Trophoblast cell (in vitro differentiated cells and primary cell): ENCODE measurements at regions not wholly inside any gene's neighbourhood (a gene's known extent, or its start where the extent isn't known, plus 50 kb on each side); places are given as distances from the start of the nearest gene placed in this dataset.

Experiments
- DNase-seq, 2 donors: peaks; one replicate each; pipeline ENCODE4 v3.0.0-alpha.2; 2016
- H2AFZ ChIP-seq: 2 replicates; pipeline ENCODE4 v1.6.1; 2013; ENCODE audit warnings: low read length, moderate library complexity, mild to moderate bottlenecking; ENCODE audit not compliant: insufficient read depth, poor library complexity
- H2AK5ac ChIP-seq: 2 replicates; pipeline ENCODE4 v1.6.1; 2013; ENCODE audit warnings: mild to moderate bottlenecking, low read length
- H2BK120ac ChIP-seq: 2 replicates; pipeline ENCODE4 v1.6.1; 2013; ENCODE audit warnings: low read length, mild to moderate bottlenecking, moderate library complexity; ENCODE audit not compliant: insufficient read depth, poor library complexity
- H2BK12ac ChIP-seq: 2 replicates; pipeline ENCODE4 v1.6.1; 2013; ENCODE audit warnings: mild to moderate bottlenecking, low read length, moderate library complexity
- H2BK5ac ChIP-seq: 2 replicates; pipeline ENCODE4 v1.6.1; 2013; ENCODE audit warnings: low read length, low read depth, moderate library complexity, mild to moderate bottlenecking; ENCODE audit not compliant: poor library complexity
- H3K14ac ChIP-seq: 2 replicates; pipeline ENCODE4 v1.6.1; 2013; ENCODE audit warnings: mild to moderate bottlenecking, low read length
- H3K18ac ChIP-seq: 2 replicates; pipeline ENCODE4 v1.6.1; 2013; ENCODE audit warnings: mild to moderate bottlenecking, low read length
- H3K23ac ChIP-seq: 2 replicates; pipeline ENCODE4 v1.6.1; 2013; ENCODE audit warnings: low read length
- H3K27ac ChIP-seq: 2 replicates; pipeline ENCODE4 v1.5.1; 2013; ENCODE audit warnings: low read depth, mild to moderate bottlenecking, inconsistent platforms, low read length, moderate library complexity
- H3K27me3 ChIP-seq: 2 replicates; pipeline ENCODE4 v1.6.1; 2013; ENCODE audit warnings: inconsistent platforms, mild to moderate bottlenecking, low read length, moderate library complexity; ENCODE audit not compliant: insufficient read depth
- H3K36me3 ChIP-seq, 2 experiments: 1 replicate in 1 of 2; 2 replicates in 1 of 2; pipeline ENCODE4 v1.6.1; 2013; ENCODE audit warnings: low read length in 2 of 2, mild to moderate bottlenecking in 2 of 2, moderate library complexity in 1 of 2; ENCODE audit not compliant: insufficient read depth in 2 of 2, control insufficient read depth in 1 of 2
- H3K4ac ChIP-seq: 2 replicates; pipeline ENCODE4 v1.6.1; 2013; ENCODE audit warnings: low read depth, mild to moderate bottlenecking, low read length, moderate library complexity
- H3K4me1 ChIP-seq, 2 experiments: 1 replicate in 1 of 2; 2 replicates in 1 of 2; pipeline ENCODE4 v1.6.1; 2013; ENCODE audit warnings: low read length in 2 of 2, mild to moderate bottlenecking in 2 of 2, moderate library complexity in 1 of 2; ENCODE audit not compliant: insufficient read depth in 2 of 2, control insufficient read depth in 1 of 2
- H3K4me2 ChIP-seq: 2 replicates; pipeline ENCODE4 v1.6.1; 2013; ENCODE audit warnings: inconsistent platforms, mild to moderate bottlenecking, low read length, moderate library complexity
- H3K4me3 ChIP-seq: 2 replicates; pipeline ENCODE4 v1.5.1; 2013; ENCODE audit warnings: mild to moderate bottlenecking, low read depth, low read length, inconsistent platforms
- H3K79me1 ChIP-seq: one replicate; pipeline ENCODE4 v1.6.1; 2013; ENCODE audit warnings: low read length
- H3K79me2 ChIP-seq: 2 replicates; pipeline ENCODE4 v1.6.1; 2013; ENCODE audit warnings: low read length, mild to moderate bottlenecking; ENCODE audit not compliant: control insufficient read depth, insufficient read depth, poor library complexity
- H3K9ac ChIP-seq: 2 replicates; pipeline ENCODE4 v1.6.1; 2013; ENCODE audit warnings: mild to moderate bottlenecking, low read length
- H3K9me3 ChIP-seq: 2 replicates; pipeline ENCODE4 v1.6.1; 2013; ENCODE audit warnings: low read depth, mild to moderate bottlenecking, control low read depth, inconsistent platforms, low read length; ENCODE audit not compliant: insufficient read depth
- H4K12ac ChIP-seq: 2 replicates; pipeline ENCODE4 v1.6.1; 2013; ENCODE audit warnings: low read depth, mild to moderate bottlenecking, low read length, moderate library complexity
- H4K8ac ChIP-seq: 2 replicates; pipeline ENCODE4 v1.6.1; 2013; ENCODE audit warnings: low read depth, mild to moderate bottlenecking, low read length, moderate library complexity
- H4K91ac ChIP-seq: one replicate; pipeline ENCODE4 v1.6.1; 2013; ENCODE audit warnings: low read depth, mild to moderate bottlenecking, low read length, moderate library complexity
- WGBS: extraction: QIAGEN DNeasy Blood & Tissue Kit; methylation state at CpG from one replicate; pipeline ENCODE4 v1.1.7; 2013; ENCODE audit warnings: missing lambda C conversion rate; ENCODE audit not compliant: insufficient read length, insufficient coverage; ENCODE audit errors: extremely low coverage; 5-methylcytosine and 5-hydroxymethylcytosine counted together

GRCh38 chr10:43806831-43807640 lies 158.4 kb upstream of the ZNF32 start:
- H3K79me1 ChIP-seq: no peaks in the 10 kb centered on the region
- no peak overlapping the region for H3K18ac ChIP-seq
- no peak overlapping the region for H2AFZ ChIP-seq
- H4K91ac ChIP-seq: no peak overlapping the region
- H3K4ac ChIP-seq: no peak overlapping the region
- H3K4me2 ChIP-seq: no peak overlapping the region
- H3K4me3 ChIP-seq: no peak overlapping the region
- DNase-seq: no peak
- no peak overlapping the region for H2BK5ac ChIP-seq
- no peaks in the 10 kb centered on the region for H3K9me3 ChIP-seq
- H2BK120ac ChIP-seq: no peak overlapping the region
- no peak overlapping the region for H3K23ac ChIP-seq
- no peak overlapping the region for H2AK5ac ChIP-seq
- H3K79me2 ChIP-seq: no peaks in the 10 kb centered on the region
- no peak overlapping the region for H3K27ac ChIP-seq
- H3K14ac ChIP-seq: no peak overlapping the region
- no peak overlapping the region for H4K8ac ChIP-seq
- H3K27me3 ChIP-seq: no peaks in the 10 kb centered on the region
- peak overlapping the region; percentile 32 for H2BK12ac ChIP-seq
- peaks cover 0 to 5% of the 10 kb centered on the region in 2 experiments for H3K4me1 ChIP-seq
- H4K12ac ChIP-seq: no peak overlapping the region
- WGBS: no CpG with 5 or more reads among the region's 13 CpGs
- no peaks in the 10 kb centered on the region for H3K36me3 ChIP-seq
- no peak overlapping the region for H3K9ac ChIP-seq

GRCh38 chr10:43803791-43804190 lies 155.1 kb upstream of the ZNF32 start:
- Histone ChIP-seq H3K4me1 (peaks cover 2 to 5% of the 10 kb centered on the region in 2 experiments), H4K8ac (no peak overlapping the region), H3K27me3 (no peaks in the 10 kb centered on the region), H3K4ac (no peak overlapping the region), H3K36me3 (no peaks in the 10 kb centered on the region), H2BK5ac (no peak overlapping the region), H3K79me2 (no peaks in the 10 kb centered on the region), H3K27ac (no peak overlapping the region), H3K79me1 (no peaks in the 10 kb centered on the region), H4K91ac (no peak overlapping the region), H2BK12ac (peak overlapping the region; percentile 68), H3K18ac (no peak overlapping the region), H2AK5ac (no peak overlapping the region), H3K4me3 (no peak overlapping the region), H3K9ac (no peak overlapping the region), H4K12ac (no peak overlapping the region), H3K23ac (no peak overlapping the region), H2AFZ (no peak overlapping the region), H3K14ac (no peak overlapping the region), H3K9me3 (no peaks in the 10 kb centered on the region), H2BK120ac (no peak overlapping the region), H3K4me2 (no peak overlapping the region)
- no peak for DNase-seq
- no CpG with 5 or more reads among the region's 7 CpGs for WGBS

GRCh38 chr10:43802988-43803696 lies 154.5 kb upstream of the ZNF32 start:
- H4K12ac ChIP-seq: no peak overlapping the region
- no peak overlapping the region for H3K14ac ChIP-seq
- H3K23ac ChIP-seq: no peak overlapping the region
- DNase-seq: no peak
- no peak overlapping the region for H3K18ac ChIP-seq
- no peaks in the 10 kb centered on the region for H3K27me3 ChIP-seq
- no peaks in the 10 kb centered on the region for H3K79me2 ChIP-seq
- peaks cover 2 to 5% of the 10 kb centered on the region in 2 experiments for H3K4me1 ChIP-seq
- H3K36me3 ChIP-seq: no peaks in the 10 kb centered on the region
- H2BK5ac ChIP-seq: peak overlapping the region; percentile 28
- no peak overlapping the region for H3K4me3 ChIP-seq
- no peaks in the 10 kb centered on the region for H3K9me3 ChIP-seq
- H3K79me1 ChIP-seq: no peaks in the 10 kb centered on the region
- H2BK12ac ChIP-seq: no peak overlapping the region
- H3K27ac ChIP-seq: no peak overlapping the region
- no peak overlapping the region for H3K4ac ChIP-seq
- H4K8ac ChIP-seq: no peak overlapping the region
- H3K4me2 ChIP-seq: no peak overlapping the region
- no peak overlapping the region for H2AK5ac ChIP-seq
- H3K9ac ChIP-seq: no peak overlapping the region
- no peak overlapping the region for H2AFZ ChIP-seq
- no CpG with 5 or more reads among the region's 6 CpGs for WGBS
- no peak overlapping the region for H2BK120ac ChIP-seq
- H4K91ac ChIP-seq: no peak overlapping the region

- H3K4me3 ChIP-seq: no peak overlapping the region
- H4K8ac ChIP-seq: no peak overlapping the region
- H3K9ac ChIP-seq: no peak overlapping the region
- no peak overlapping the region for H2BK12ac ChIP-seq
- H3K27ac ChIP-seq: no peak overlapping the region
- DNase-seq: no peak
- H3K27me3 ChIP-seq: no peaks in the 10 kb centered on the region
- WGBS: no CpG with 5 or more reads among the region's 3 CpGs
- no peak overlapping the region for H3K23ac ChIP-seq
- H2AFZ ChIP-seq: no peak overlapping the region
- H3K9me3 ChIP-seq: no peaks in the 10 kb centered on the region
- H3K79me1 ChIP-seq: no peaks in the 10 kb centered on the region
- H3K4ac ChIP-seq: no peak overlapping the region
- no peak overlapping the region for H3K18ac ChIP-seq
- H3K14ac ChIP-seq: no peak overlapping the region
- H2AK5ac ChIP-seq: no peak overlapping the region
- H3K4me1 ChIP-seq: peaks cover 2 to 5% of the 10 kb centered on the region in 2 experiments
- no peak overlapping the region for H3K4me2 ChIP-seq
- H3K36me3 ChIP-seq: no peaks in the 10 kb centered on the region
- H2BK120ac ChIP-seq: no peak overlapping the region
- H4K12ac ChIP-seq: no peak overlapping the region
- no peak overlapping the region for H2BK5ac ChIP-seq
- H3K79me2 ChIP-seq: no peaks in the 10 kb centered on the region
- H4K91ac ChIP-seq: no peak overlapping the region
Observed at GRCh38 chr10:43801626-43802025, 152.9 kb upstream of the ZNF32 start.
